ENCODE measurements at regions not wholly inside any gene's neighbourhood (a gene's known extent, or its start where the extent isn't known, plus 50 kb on each side); places are given as distances from the start of the nearest gene placed in this dataset.

DNA sequence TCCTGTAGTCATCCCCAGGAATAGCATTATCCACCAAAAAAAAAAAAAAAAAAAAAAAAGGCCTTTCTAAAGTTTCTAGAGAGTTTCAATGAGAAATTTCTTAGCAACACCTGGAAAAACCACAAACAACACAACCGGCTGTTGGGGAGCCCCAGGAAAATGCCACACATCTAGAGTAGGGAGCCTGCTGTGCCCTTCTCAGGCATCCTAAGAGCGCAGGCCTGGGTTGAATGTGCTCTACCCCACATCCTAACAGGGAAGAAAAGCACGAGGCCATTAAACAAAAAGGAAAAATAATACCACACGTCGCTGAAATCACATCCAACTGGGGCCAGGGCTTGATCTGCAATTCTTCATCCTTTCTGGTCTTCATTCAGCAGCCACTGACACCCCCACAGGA lies 367.5 kb downstream of the TGFB2 start:
- no peak for TF ChIP-seq EHMT2 (IDR thresholded peaks at IDR 0.05; ENCODE audit: borderline replicate concordance, low read depth, low read length)
- TF ChIP-seq CREB3 (CRISPR knock-in tag; IDR thresholded peaks at IDR 0.05) = no peak
- TF ChIP-seq CTCF (CRISPR knock-in tag; IDR thresholded peaks at IDR 0.05) = no peak
- no peak for TF ChIP-seq ATF2 (CRISPR knock-in tag; IDR thresholded peaks at IDR 0.05)
- no peak for TF ChIP-seq CHD2 (IDR thresholded peaks at IDR 0.05; ENCODE audit: low read depth, low read length)
- TF ChIP-seq ZNF691 (CRISPR knock-in tag; IDR thresholded peaks at IDR 0.05; ENCODE audit: borderline replicate concordance, low read depth) = no peak
- TF ChIP-seq BRD4 (CRISPR knock-in tag; IDR thresholded peaks at IDR 0.05) = no peak
- TF ChIP-seq PBX2 (CRISPR knock-in tag; IDR thresholded peaks at IDR 0.05) = no peak
- TF ChIP-seq FOXK1 (CRISPR knock-in tag; IDR thresholded peaks at IDR 0.05; ENCODE audit: borderline replicate concordance, low read depth) = no peak
- no peak for TF ChIP-seq GATAD2A (CRISPR knock-in tag; IDR thresholded peaks at IDR 0.05)

Data from HepG2 (cell line).